Left hindlimb (tissue), 1 donor: ENCODE measurements at regions not wholly inside any gene's neighbourhood (a gene's known extent, or its start where the extent isn't known, plus 50 kb on each side); places are given as distances from the start of the nearest gene placed in this dataset.
"Not testable (repeated sequence)": the region's sequence is repeated elsewhere in the genome, so short reads cannot be mapped to it uniquely, and the experiment has no call there.

Experiments
- DNase-seq: peaks from one replicate; pipeline ENCODE4 v3.0.0-alpha.2; 2018

DNA sequence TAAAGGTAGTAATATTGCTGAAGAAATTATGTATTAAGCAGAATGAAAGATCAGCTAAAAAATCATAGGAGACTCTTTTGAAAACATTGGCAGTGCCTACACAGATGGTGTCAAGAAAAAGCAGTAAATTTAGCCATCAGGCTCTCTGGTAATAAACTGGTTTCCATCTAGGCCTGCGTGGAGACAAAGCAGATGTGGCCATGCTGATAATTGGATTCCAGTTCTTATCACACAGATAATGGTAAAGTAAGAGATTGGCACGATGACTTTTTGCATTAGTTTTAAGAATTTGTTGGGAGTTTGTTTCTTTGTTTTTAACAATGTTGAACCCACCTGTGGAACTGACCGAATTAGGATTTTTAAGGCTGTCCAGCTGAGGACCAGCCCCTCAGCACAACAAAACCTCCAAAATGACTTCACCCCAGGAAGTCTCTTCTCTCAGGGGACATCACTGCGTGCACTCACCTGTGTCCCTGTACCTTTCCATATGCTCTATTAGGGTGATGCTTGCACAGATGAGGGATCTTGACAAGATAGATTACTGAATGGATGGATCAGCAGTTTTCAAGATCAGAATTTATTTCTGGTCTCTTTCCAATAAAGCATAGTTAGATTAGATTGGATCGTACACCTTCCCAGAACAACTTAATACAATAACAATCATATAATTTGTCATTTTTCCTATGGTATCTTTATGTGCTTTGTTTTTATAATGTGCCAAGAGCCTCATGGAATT is 69.1 kb upstream of the DNAJC10 start:
- DNase-seq = no peak

GRCh38 chr2:182647499-182647787 is 68.6 kb upstream of the DNAJC10 start:
- DNase-seq = no peak

- no peak for DNase-seq
These were observed 66.7 kb upstream of the DNAJC10 start for GRCh38 chr2:182649316-182649715.

GRCh38 chr2:182650704-182651103 is 65.4 kb upstream of the DNAJC10 start:
- no peak for DNase-seq

DNA sequence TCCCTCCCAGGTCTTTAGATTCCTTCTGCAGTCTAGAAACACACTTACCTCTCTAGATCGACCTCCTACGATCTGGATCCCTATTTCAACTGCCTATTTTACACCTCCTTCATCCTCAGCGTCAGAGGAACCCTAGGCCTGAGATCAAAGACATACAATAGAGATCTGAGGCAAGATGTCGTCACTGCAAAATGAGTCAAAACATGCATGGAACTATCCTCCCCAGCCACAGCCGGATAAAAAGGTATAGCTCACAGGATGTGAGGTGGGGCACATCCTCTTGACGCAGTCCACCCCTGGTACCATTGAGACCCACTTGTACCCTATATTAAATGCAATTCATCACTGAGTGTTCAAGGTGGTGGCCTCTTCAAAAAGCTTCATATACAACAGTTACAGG is 63.7 kb upstream of the DNAJC10 start:
- DNase-seq = no peak

GRCh38 chr2:182655750-182656149 is 60.3 kb upstream of the DNAJC10 start:
- no peak for DNase-seq

DNA sequence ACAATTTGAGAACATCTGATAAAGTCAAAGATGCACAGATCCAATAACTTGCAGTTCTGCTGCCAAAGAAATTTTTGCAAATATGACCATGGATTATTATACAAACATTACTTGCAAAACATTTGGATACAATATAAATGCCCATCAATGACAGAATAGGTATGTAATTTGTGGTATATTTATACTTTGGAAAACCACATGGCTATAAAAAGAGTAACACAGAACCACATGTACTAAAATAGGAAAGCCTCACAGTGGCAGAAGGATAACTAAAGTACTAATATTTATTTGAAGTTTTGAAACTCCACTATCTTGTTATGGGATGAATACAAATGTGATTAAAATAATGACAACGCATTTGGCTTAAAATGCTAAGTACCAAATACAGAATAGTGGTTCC is 51.8 kb upstream of the DNAJC10 start:
- no peak for DNase-seq

GRCh38 chr2:182665500-182665899 is 50.6 kb upstream of the DNAJC10 start:
- not testable (repeated sequence) for DNase-seq
